ENCODE measurements at regions not wholly inside any gene's neighbourhood (a gene's known extent, or its start where the extent isn't known, plus 50 kb on each side); places are given as distances from the start of the nearest gene placed in this dataset.

DNA sequence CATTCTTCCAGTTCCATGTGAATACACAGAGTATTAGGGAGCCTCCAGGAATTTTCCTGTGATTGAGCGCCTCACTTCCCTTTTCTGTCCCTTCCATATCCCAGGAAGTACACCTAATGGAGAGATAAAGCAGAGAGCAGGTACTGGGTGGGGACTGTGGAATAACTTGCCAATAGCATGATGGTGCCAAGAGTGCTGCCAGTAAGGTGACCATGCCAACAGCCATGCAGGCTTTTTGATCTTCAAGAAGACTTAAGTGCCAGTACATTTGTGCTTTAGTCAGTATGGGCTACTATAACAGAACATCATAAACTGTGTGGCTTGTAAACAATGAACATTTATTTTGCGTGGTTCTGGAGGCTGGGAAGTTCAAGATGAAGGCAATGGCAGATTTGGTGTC, 160.2 kb upstream of the RIMS1 start:
- TF ChIP-seq CBFB (CRISPR knock-in tag; IDR thresholded peaks at IDR 0.05; ENCODE audit: low read depth), result no peak
- TF ChIP-seq, protein P1, sequence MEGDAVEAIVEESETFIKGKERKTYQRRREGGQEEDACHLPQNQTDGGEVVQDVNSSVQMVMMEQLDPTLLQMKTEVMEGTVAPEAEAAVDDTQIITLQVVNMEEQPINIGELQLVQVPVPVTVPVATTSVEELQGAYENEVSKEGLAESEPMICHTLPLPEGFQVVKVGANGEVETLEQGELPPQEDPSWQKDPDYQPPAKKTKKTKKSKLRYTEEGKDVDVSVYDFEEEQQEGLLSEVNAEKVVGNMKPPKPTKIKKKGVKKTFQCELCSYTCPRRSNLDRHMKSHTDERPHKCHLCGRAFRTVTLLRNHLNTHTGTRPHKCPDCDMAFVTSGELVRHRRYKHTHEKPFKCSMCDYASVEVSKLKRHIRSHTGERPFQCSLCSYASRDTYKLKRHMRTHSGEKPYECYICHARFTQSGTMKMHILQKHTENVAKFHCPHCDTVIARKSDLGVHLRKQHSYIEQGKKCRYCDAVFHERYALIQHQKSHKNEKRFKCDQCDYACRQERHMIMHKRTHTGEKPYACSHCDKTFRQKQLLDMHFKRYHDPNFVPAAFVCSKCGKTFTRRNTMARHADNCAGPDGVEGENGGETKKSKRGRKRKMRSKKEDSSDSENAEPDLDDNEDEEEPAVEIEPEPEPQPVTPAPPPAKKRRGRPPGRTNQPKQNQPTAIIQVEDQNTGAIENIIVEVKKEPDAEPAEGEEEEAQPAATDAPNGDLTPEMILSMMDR (IDR thresholded peaks at IDR 0.05), result no peak
- TF ChIP-seq ATF1 (CRISPR knock-in tag; IDR thresholded peaks at IDR 0.05), result no peak
- TF ChIP-seq KAT7 (CRISPR knock-in tag; IDR thresholded peaks at IDR 0.05; ENCODE audit: borderline replicate concordance), result no peak
- TF ChIP-seq, protein P2, sequence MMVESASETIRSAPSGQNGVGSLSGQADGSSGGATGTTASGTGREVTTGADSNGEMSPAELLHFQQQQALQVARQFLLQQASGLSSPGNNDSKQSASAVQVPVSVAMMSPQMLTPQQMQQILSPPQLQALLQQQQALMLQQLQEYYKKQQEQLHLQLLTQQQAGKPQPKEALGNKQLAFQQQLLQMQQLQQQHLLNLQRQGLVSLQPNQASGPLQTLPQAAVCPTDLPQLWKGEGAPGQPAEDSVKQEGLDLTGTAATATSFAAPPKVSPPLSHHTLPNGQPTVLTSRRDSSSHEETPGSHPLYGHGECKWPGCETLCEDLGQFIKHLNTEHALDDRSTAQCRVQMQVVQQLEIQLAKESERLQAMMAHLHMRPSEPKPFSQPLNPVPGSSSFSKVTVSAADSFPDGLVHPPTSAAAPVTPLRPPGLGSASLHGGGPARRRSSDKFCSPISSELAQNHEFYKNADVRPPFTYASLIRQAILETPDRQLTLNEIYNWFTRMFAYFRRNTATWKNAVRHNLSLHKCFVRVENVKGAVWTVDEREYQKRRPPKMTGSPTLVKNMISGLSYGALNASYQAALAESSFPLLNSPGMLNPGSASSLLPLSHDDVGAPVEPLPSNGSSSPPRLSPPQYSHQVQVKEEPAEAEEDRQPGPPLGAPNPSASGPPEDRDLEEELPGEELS (CRISPR knock-in tag; IDR thresholded peaks at IDR 0.05), result no peak
- TF ChIP-seq, protein P3, sequence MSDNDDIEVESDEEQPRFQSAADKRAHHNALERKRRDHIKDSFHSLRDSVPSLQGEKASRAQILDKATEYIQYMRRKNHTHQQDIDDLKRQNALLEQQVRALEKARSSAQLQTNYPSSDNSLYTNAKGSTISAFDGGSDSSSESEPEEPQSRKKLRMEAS (CRISPR knock-in tag; IDR thresholded peaks at IDR 0.05), result no peak
- TF ChIP-seq TEAD4 (CRISPR knock-in tag; IDR thresholded peaks at IDR 0.05), result no peak
- TF ChIP-seq, protein P4, sequence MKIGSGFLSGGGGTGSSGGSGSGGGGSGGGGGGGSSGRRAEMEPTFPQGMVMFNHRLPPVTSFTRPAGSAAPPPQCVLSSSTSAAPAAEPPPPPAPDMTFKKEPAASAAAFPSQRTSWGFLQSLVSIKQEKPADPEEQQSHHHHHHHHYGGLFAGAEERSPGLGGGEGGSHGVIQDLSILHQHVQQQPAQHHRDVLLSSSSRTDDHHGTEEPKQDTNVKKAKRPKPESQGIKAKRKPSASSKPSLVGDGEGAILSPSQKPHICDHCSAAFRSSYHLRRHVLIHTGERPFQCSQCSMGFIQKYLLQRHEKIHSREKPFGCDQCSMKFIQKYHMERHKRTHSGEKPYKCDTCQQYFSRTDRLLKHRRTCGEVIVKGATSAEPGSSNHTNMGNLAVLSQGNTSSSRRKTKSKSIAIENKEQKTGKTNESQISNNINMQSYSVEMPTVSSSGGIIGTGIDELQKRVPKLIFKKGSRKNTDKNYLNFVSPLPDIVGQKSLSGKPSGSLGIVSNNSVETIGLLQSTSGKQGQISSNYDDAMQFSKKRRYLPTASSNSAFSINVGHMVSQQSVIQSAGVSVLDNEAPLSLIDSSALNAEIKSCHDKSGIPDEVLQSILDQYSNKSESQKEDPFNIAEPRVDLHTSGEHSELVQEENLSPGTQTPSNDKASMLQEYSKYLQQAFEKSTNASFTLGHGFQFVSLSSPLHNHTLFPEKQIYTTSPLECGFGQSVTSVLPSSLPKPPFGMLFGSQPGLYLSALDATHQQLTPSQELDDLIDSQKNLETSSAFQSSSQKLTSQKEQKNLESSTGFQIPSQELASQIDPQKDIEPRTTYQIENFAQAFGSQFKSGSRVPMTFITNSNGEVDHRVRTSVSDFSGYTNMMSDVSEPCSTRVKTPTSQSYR (CRISPR knock-in tag; IDR thresholded peaks at IDR 0.05), result no peak
- no peak for TF ChIP-seq NFE2L1 (CRISPR knock-in tag; IDR thresholded peaks at IDR 0.05)
- TF ChIP-seq, protein P5, sequence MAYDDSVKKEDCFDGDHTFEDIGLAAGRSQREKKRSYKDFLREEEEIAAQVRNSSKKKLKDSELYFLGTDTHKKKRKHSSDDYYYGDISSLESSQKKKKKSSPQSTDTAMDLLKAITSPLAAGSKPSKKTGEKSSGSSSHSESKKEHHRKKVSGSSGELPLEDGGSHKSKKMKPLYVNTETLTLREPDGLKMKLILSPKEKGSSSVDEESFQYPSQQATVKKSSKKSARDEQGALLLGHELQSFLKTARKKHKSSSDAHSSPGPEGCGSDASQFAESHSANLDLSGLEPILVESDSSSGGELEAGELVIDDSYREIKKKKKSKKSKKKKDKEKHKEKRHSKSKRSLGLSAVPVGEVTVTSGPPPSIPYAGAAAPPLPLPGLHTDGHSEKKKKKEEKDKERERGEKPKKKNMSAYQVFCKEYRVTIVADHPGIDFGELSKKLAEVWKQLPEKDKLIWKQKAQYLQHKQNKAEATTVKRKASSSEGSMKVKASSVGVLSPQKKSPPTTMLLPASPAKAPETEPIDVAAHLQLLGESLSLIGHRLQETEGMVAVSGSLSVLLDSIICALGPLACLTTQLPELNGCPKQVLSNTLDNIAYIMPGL (CRISPR knock-in tag; IDR thresholded peaks at IDR 0.05), result no peak
- no peak for TF ChIP-seq GTF2I (CRISPR knock-in tag; conservative IDR thresholded peaks at IDR 0.05)
- TF ChIP-seq ZNF263 (CRISPR knock-in tag; IDR thresholded peaks at IDR 0.05; ENCODE audit: low read depth), result no peak
